Smooth muscle cell of the brain vasculature (primary cell): ENCODE measurements at regions not wholly inside any gene's neighbourhood (a gene's known extent, or its start where the extent isn't known, plus 50 kb on each side); places are given as distances from the start of the nearest gene placed in this dataset.
"Not testable (repeated sequence)": the region's sequence is repeated elsewhere in the genome, so short reads cannot be mapped to it uniquely, and the experiment has no call there.

Source experiments
- DNase-seq: peaks from one replicate; pipeline ENCODE4 v3.0.0-alpha.2; 2012; ENCODE audit warnings: low read depth, low spot score

- no peak for DNase-seq
These were observed 536.9 kb upstream of the ADGRL4 start for GRCh38 chr1:79543394-79543793.

- no peak for DNase-seq
These were observed 532.5 kb upstream of the ADGRL4 start for GRCh38 chr1:79539001-79539400.

GRCh38 chr1:79532555-79532954, 526.0 kb upstream of the ADGRL4 start:
- no peak for DNase-seq

- no peak for DNase-seq
These were observed 525.3 kb upstream of the ADGRL4 start for GRCh38 chr1:79531790-79532189.

GRCh38 chr1:79530476-79530875, 523.9 kb upstream of the ADGRL4 start:
- DNase-seq = no peak

GRCh38 chr1:79530055-79530454, 523.5 kb upstream of the ADGRL4 start:
- DNase-seq = no peak

GRCh38 chr1:79524126-79524525, 517.6 kb upstream of the ADGRL4 start:
- no peak for DNase-seq

- no peak for DNase-seq
These were observed 512.7 kb upstream of the ADGRL4 start for GRCh38 chr1:79519084-79519760.

GRCh38 chr1:79517470-79518224, 511.1 kb upstream of the ADGRL4 start:
- no peak for DNase-seq

- no peak for DNase-seq
These were observed 501.2 kb upstream of the ADGRL4 start for GRCh38 chr1:79507770-79508169.

GRCh38 chr1:79501153-79501552, 494.6 kb upstream of the ADGRL4 start:
- DNase-seq = no peak

- no peak for DNase-seq
These were observed 493.0 kb upstream of the ADGRL4 start for GRCh38 chr1:79499541-79499940.

- DNase-seq = peak; percentile 7
These were observed 490.8 kb upstream of the ADGRL4 start for GRCh38 chr1:79497193-79497773.

- DNase-seq = no peak
These were observed 489.6 kb upstream of the ADGRL4 start for GRCh38 chr1:79496129-79496528.

- not testable (repeated sequence) for DNase-seq
These were observed 487.2 kb upstream of the ADGRL4 start for GRCh38 chr1:79493702-79494101.

- not testable (repeated sequence) for DNase-seq
These were observed 482.1 kb upstream of the ADGRL4 start for GRCh38 chr1:79488572-79489121.

GRCh38 chr1:79478728-79479373, 472.3 kb upstream of the ADGRL4 start:
- no peak for DNase-seq

- DNase-seq = no peak
These were observed 471.6 kb upstream of the ADGRL4 start for GRCh38 chr1:79478160-79478559.

- no peak for DNase-seq
These were observed 465.6 kb upstream of the ADGRL4 start for GRCh38 chr1:79472067-79472656.

- no peak for DNase-seq
These were observed 462.6 kb upstream of the ADGRL4 start for GRCh38 chr1:79469139-79469538.

- DNase-seq = no peak
These were observed 454.4 kb upstream of the ADGRL4 start for GRCh38 chr1:79460773-79461436.
